Stimulated activated CD4-positive, alpha-beta T cell treated with anti-CD3 and anti-CD28 coated beads, Interleukin-4, amount 100 ng/mL, for 4 hours (primary cell): ENCODE measurements at regions not wholly inside any gene's neighbourhood (a gene's known extent, or its start where the extent isn't known, plus 50 kb on each side); places are given as distances from the start of the nearest gene placed in this dataset.
"Not testable (repeated sequence)": the region's sequence is repeated elsewhere in the genome, so short reads cannot be mapped to it uniquely, and the experiment has no call there.

Experiments used
- DNase-seq, 2 experiments: peaks; one replicate each; pipeline ENCODE4 v3.0.0-alpha.2; 2020

GRCh38 chr15:57767481-57767880 is 61.0 kb downstream of the POLR2M start:
- no peak for DNase-seq

- DNase-seq = no peak
Measured at GRCh38 chr15:57769266-57769665, 62.8 kb downstream of the POLR2M start.

GRCh38 chr15:57770495-57770894 is 64.0 kb downstream of the POLR2M start:
- no peak for DNase-seq

- no peak for DNase-seq
Measured at GRCh38 chr15:57772223-57772957, 65.9 kb downstream of the POLR2M start.

- no peak for DNase-seq
Measured at GRCh38 chr15:57773051-57773450, 66.5 kb downstream of the POLR2M start.

GRCh38 chr15:57777003-57777402 is 70.5 kb downstream of the POLR2M start:
- no peak for DNase-seq

- no peak for DNase-seq
Measured at GRCh38 chr15:57780471-57780870, 74.0 kb downstream of the POLR2M start.

- DNase-seq = no peak
Measured at GRCh38 chr15:57782731-57783130, 76.2 kb downstream of the POLR2M start.

- DNase-seq = no peak
Measured at GRCh38 chr15:57784081-57784511, 77.6 kb downstream of the POLR2M start.

- no peak for DNase-seq
Measured at GRCh38 chr15:57785039-57785438, 78.5 kb downstream of the POLR2M start.

- no peak for DNase-seq
Measured at GRCh38 chr15:57785959-57786358, 79.4 kb downstream of the POLR2M start.

- no peak for DNase-seq
Measured at GRCh38 chr15:57789225-57789624, 82.7 kb downstream of the POLR2M start.

GRCh38 chr15:57792724-57793449 is 86.4 kb downstream of the POLR2M start:
- DNase-seq = no peak

- no peak for DNase-seq
Measured at GRCh38 chr15:57795261-57795660, 88.7 kb downstream of the POLR2M start.

GRCh38 chr15:57796146-57796545 is 89.6 kb downstream of the POLR2M start:
- no peak for DNase-seq

- no peak for DNase-seq
Measured at GRCh38 chr15:57797110-57797509, 90.6 kb downstream of the POLR2M start.

GRCh38 chr15:57797568-57798267 is 91.2 kb downstream of the POLR2M start:
- no peak for DNase-seq

GRCh38 chr15:57806003-57806402 is 99.5 kb downstream of the POLR2M start:
- no peak for DNase-seq

GRCh38 chr15:57809285-57809684 is 102.8 kb downstream of the POLR2M start:
- not testable (repeated sequence) for DNase-seq

GRCh38 chr15:57816599-57816998 is 110.1 kb downstream of the POLR2M start:
- DNase-seq = no peak

GRCh38 chr15:57819646-57820045 is 113.1 kb downstream of the POLR2M start:
- no peak for DNase-seq

- DNase-seq = no peak
Measured at GRCh38 chr15:57820119-57820518, 113.6 kb downstream of the POLR2M start.

GRCh38 chr15:57821826-57822225 is 115.3 kb downstream of the POLR2M start:
- DNase-seq = no peak
